IMR-90 (cell line): ENCODE measurements at regions not wholly inside any gene's neighbourhood (a gene's known extent, or its start where the extent isn't known, plus 50 kb on each side); places are given as distances from the start of the nearest gene placed in this dataset.

Source experiments
- BHLHE40 ChIP-seq: fragments of 150-350 bp; IDR thresholded peaks from 2 replicates; pipeline ENCODE4 v1.6.1; 2016; ENCODE audit warnings: mild to moderate bottlenecking, low read depth, low read length
- CEBPB ChIP-seq: IDR thresholded peaks from 2 replicates; pipeline ENCODE4 v1.6.1; 2012; ENCODE audit warnings: low read depth, low read length, improper control_type of control experiment
- CHD1 ChIP-seq: IDR thresholded peaks from 2 replicates; pipeline ENCODE4 v1.6.1; 2012; ENCODE audit warnings: low read depth, low read length, improper control_type of control experiment
- FOS ChIP-seq: fragments of 150-350 bp; IDR thresholded peaks from 2 replicates; pipeline ENCODE4 v1.6.1; 2016; ENCODE audit warnings: low read depth, low read length
- MXI1 ChIP-seq: IDR thresholded peaks from 2 replicates; pipeline ENCODE4 v1.6.1; 2012; ENCODE audit warnings: low read depth, mild to moderate bottlenecking, low read length, moderate library complexity, borderline replicate concordance
- POLR2A ChIP-seq: IDR thresholded peaks from 2 replicates; pipeline ENCODE4 v1.6.1; 2012; ENCODE audit warnings: mild to moderate bottlenecking, low read depth, low read length
- RAD21 ChIP-seq: IDR thresholded peaks from 2 replicates; pipeline ENCODE4 v1.6.1; 2012; ENCODE audit warnings: low read length, improper control_type of control experiment
- RFX5 ChIP-seq: IDR thresholded peaks from 2 replicates; pipeline ENCODE4 v1.8.0; 2012; ENCODE audit warnings: low read depth, mild to moderate bottlenecking, low read length, moderate library complexity
- SMC3 ChIP-seq: fragments of 150-350 bp; IDR thresholded peaks from 2 replicates; pipeline ENCODE4 v1.6.1; 2016; ENCODE audit warnings: low read depth, mild to moderate bottlenecking, antibody characterized with exemption, low read length, moderate library complexity
- TF ChIP-seq, protein P1 (sequence below): conservative IDR thresholded peaks from 2 replicates; pipeline ENCODE4 v1.5.1; 2012; ENCODE audit warnings: mild to moderate bottlenecking, low read depth, low read length, improper control_type of control experiment
- TF ChIP-seq, protein P2 (sequence below): fragments of 150-350 bp; IDR thresholded peaks from 2 replicates; pipeline ENCODE4 v1.6.1; 2017; ENCODE audit warnings: mild to moderate bottlenecking, antibody characterized with exemption, low read length, low read depth
- TF ChIP-seq, protein P3 (sequence below): fragments of 150-350 bp; IDR thresholded peaks from 2 replicates; pipeline ENCODE4 v1.6.1; 2016; ENCODE audit warnings: low read depth, mild to moderate bottlenecking, low read length, moderate library complexity, borderline replicate concordance

DNA sequence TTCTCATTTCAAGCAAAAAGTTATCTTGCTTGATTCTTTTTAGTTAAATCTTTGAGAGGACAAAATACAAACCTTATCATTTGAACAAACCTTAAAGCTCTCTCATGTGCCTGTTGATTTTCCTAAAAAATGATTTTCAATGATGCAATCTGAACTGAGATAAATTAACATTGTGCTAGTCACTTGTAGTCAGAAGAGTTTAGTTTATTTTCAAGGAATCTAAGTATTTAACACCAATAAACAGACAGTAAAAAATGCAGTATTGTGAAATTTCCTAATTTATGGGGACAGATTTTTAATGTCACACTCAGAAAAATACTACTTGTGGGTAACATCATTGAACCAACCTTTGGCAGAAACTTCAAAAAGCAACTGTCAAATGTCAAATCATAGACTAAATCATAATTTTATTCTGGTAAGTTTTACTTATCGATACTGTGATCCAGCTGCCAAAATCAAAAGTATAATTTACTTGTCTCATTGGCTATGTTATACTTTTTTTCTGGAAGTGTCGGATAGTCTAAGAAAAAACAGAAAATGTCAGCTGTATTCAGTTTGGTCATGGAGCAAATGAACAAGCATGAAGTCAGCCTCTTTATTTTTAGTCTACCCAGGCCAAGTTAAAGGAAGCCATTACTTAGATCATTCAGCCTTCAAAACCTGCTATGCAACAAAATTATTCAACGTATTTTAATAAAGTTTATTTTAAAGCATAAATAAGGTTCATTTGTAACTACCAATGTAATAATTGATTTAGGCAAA lies 52.4 kb upstream of the FNDC3B start:
- TF ChIP-seq POLR2A = no peak
- TF ChIP-seq, protein P1, sequence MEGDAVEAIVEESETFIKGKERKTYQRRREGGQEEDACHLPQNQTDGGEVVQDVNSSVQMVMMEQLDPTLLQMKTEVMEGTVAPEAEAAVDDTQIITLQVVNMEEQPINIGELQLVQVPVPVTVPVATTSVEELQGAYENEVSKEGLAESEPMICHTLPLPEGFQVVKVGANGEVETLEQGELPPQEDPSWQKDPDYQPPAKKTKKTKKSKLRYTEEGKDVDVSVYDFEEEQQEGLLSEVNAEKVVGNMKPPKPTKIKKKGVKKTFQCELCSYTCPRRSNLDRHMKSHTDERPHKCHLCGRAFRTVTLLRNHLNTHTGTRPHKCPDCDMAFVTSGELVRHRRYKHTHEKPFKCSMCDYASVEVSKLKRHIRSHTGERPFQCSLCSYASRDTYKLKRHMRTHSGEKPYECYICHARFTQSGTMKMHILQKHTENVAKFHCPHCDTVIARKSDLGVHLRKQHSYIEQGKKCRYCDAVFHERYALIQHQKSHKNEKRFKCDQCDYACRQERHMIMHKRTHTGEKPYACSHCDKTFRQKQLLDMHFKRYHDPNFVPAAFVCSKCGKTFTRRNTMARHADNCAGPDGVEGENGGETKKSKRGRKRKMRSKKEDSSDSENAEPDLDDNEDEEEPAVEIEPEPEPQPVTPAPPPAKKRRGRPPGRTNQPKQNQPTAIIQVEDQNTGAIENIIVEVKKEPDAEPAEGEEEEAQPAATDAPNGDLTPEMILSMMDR = no peak
- no peak for TF ChIP-seq SMC3
- no peak for TF ChIP-seq FOS
- peak; percentile 62 for TF ChIP-seq CEBPB
- no peak for TF ChIP-seq MXI1
- TF ChIP-seq CHD1 = no peak
- no peak for TF ChIP-seq BHLHE40
- TF ChIP-seq RAD21 = no peak
- TF ChIP-seq, protein P2, sequence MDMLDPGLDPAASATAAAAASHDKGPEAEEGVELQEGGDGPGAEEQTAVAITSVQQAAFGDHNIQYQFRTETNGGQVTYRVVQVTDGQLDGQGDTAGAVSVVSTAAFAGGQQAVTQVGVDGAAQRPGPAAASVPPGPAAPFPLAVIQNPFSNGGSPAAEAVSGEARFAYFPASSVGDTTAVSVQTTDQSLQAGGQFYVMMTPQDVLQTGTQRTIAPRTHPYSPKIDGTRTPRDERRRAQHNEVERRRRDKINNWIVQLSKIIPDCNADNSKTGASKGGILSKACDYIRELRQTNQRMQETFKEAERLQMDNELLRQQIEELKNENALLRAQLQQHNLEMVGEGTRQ = no peak
- TF ChIP-seq, protein P3, sequence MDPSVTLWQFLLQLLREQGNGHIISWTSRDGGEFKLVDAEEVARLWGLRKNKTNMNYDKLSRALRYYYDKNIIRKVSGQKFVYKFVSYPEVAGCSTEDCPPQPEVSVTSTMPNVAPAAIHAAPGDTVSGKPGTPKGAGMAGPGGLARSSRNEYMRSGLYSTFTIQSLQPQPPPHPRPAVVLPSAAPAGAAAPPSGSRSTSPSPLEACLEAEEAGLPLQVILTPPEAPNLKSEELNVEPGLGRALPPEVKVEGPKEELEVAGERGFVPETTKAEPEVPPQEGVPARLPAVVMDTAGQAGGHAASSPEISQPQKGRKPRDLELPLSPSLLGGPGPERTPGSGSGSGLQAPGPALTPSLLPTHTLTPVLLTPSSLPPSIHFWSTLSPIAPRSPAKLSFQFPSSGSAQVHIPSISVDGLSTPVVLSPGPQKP = no peak
- no peak for TF ChIP-seq RFX5
